ENCODE measurements at regions not wholly inside any gene's neighbourhood (a gene's known extent, or its start where the extent isn't known, plus 50 kb on each side); places are given as distances from the start of the nearest gene placed in this dataset.

DNA sequence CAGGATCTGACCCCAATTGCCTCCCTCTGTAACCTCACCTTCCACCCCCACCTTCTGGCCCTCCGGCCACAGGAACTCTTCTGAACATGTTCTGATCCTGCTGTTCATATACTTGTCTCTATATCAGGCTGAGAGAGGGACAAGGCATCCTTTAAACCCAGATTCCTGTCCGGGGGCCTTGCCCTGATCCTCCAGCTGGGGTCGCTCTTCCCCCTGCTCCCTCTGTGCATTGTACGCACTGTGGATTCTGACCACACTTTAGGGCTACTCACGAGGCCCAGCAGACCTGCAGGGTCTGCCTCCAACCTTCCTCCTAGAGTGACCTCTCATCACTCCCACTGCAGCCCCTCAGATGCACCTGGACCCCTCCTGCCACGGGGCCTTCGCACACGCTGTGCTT is 269.3 kb downstream of the UQCRFS1 start:
- TF ChIP-seq EZH2 (IDR thresholded peaks at IDR 0.05; ENCODE audit: borderline replicate concordance, low read depth, low read length, severe bottlenecking) = no peak
- TF ChIP-seq, protein P1, sequence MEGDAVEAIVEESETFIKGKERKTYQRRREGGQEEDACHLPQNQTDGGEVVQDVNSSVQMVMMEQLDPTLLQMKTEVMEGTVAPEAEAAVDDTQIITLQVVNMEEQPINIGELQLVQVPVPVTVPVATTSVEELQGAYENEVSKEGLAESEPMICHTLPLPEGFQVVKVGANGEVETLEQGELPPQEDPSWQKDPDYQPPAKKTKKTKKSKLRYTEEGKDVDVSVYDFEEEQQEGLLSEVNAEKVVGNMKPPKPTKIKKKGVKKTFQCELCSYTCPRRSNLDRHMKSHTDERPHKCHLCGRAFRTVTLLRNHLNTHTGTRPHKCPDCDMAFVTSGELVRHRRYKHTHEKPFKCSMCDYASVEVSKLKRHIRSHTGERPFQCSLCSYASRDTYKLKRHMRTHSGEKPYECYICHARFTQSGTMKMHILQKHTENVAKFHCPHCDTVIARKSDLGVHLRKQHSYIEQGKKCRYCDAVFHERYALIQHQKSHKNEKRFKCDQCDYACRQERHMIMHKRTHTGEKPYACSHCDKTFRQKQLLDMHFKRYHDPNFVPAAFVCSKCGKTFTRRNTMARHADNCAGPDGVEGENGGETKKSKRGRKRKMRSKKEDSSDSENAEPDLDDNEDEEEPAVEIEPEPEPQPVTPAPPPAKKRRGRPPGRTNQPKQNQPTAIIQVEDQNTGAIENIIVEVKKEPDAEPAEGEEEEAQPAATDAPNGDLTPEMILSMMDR (IDR thresholded peaks at IDR 0.05; ENCODE audit: extremely low read depth in 1 of 2, insufficient read depth in 1 of 2, low read depth in 1 of 2, low read length in 2 of 2) = no peak
- TF ChIP-seq POLR2A (IDR thresholded peaks at IDR 0.05; ENCODE audit: low read depth, low read length) = no peak
- TF ChIP-seq FOS (IDR thresholded peaks at IDR 0.05; ENCODE audit: borderline replicate concordance, insufficient read depth, low read length) = no peak
- TF ChIP-seq JUN (IDR thresholded peaks at IDR 0.05; ENCODE audit: borderline replicate concordance, insufficient read depth, insufficient read length, low read depth) = no peak
- no peak for TF ChIP-seq POLR2AphosphoS5 (IDR thresholded peaks at IDR 0.05; ENCODE audit: insufficient read depth, low read depth, low read length)
- TF ChIP-seq, protein P2, sequence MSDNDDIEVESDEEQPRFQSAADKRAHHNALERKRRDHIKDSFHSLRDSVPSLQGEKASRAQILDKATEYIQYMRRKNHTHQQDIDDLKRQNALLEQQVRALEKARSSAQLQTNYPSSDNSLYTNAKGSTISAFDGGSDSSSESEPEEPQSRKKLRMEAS (IDR thresholded peaks at IDR 0.05; ENCODE audit: insufficient read depth, insufficient read length) = no peak

Data from endothelial cell of umbilical vein (primary cell).